ENCODE measurements at regions not wholly inside any gene's neighbourhood (a gene's known extent, or its start where the extent isn't known, plus 50 kb on each side); places are given as distances from the start of the nearest gene placed in this dataset.

- no peak overlapping the region for H2AFZ ChIP-seq (ENCODE audit: low read depth)
- no peaks in the 10 kb centered on the region for H3K36me3 ChIP-seq (ENCODE audit: insufficient read depth)
These were observed 565.7 kb downstream of the EFNB2 start for GRCh38 chr13:105969761-105970160.

GRCh38 chr13:105965910-105966309 is 569.6 kb downstream of the EFNB2 start:
- TF ChIP-seq CTCF (conservative IDR thresholded peaks at IDR 0.05; ENCODE audit: low read depth, low read length) = no peak
- Histone ChIP-seq H3K4me3 (IDR thresholded peaks at IDR 0.05; ENCODE audit: insufficient read depth, low read depth, low read length) (no peak overlapping the region), H3K36me3 (ENCODE audit: insufficient read depth) (no peaks in the 10 kb centered on the region), H3K27ac (no peak overlapping the region), H3K9ac (no peak overlapping the region), H2AFZ (ENCODE audit: low read depth) (no peak overlapping the region), H3K79me2 (ENCODE audit: insufficient read depth, low read depth) (no peaks in the 10 kb centered on the region), H3K4me1 (ENCODE audit: low read depth, poor library complexity, severe bottlenecking) (no peaks in the 10 kb centered on the region), H3K27me3 (ENCODE audit: insufficient read depth, low read depth) (no peaks in the 10 kb centered on the region), H3K4me2 (no peak overlapping the region), H4K20me1 (ENCODE audit: insufficient read depth) (no peaks in the 10 kb centered on the region)

More at GRCh38 chr13:105969761-105970160, 565.7 kb downstream of the EFNB2 start:
- Histone ChIP-seq H3K79me2 (ENCODE audit: insufficient read depth, low read depth) (no peaks in the 10 kb centered on the region), H3K4me2 (no peak overlapping the region), H3K9ac (no peak overlapping the region), H3K27me3 (ENCODE audit: insufficient read depth, low read depth) (no peaks in the 10 kb centered on the region), H3K4me3 (IDR thresholded peaks at IDR 0.05; ENCODE audit: insufficient read depth, low read depth, low read length) (no peak overlapping the region), H4K20me1 (ENCODE audit: insufficient read depth) (no peaks in the 10 kb centered on the region), H3K4me1 (ENCODE audit: low read depth, poor library complexity, severe bottlenecking) (no peaks in the 10 kb centered on the region), H3K27ac (no peak overlapping the region)
- no peak for TF ChIP-seq CTCF (conservative IDR thresholded peaks at IDR 0.05; ENCODE audit: low read depth, low read length)

- Histone ChIP-seq H2AFZ (ENCODE audit: low read depth) (no peak overlapping the region), H3K79me2 (ENCODE audit: insufficient read depth, low read depth) (no peaks in the 10 kb centered on the region), H4K20me1 (ENCODE audit: insufficient read depth) (no peaks in the 10 kb centered on the region), H3K27me3 (ENCODE audit: insufficient read depth, low read depth) (no peaks in the 10 kb centered on the region), H3K4me1 (ENCODE audit: low read depth, poor library complexity, severe bottlenecking) (no peaks in the 10 kb centered on the region), H3K4me2 (no peak overlapping the region), H3K4me3 (IDR thresholded peaks at IDR 0.05; ENCODE audit: insufficient read depth, low read depth, low read length) (no peak overlapping the region), H3K36me3 (ENCODE audit: insufficient read depth) (no peaks in the 10 kb centered on the region), H3K27ac (no peak overlapping the region), H3K9ac (no peak overlapping the region)
- no peak for TF ChIP-seq CTCF (conservative IDR thresholded peaks at IDR 0.05; ENCODE audit: low read depth, low read length)
These were observed 573.4 kb downstream of the EFNB2 start for GRCh38 chr13:105962080-105962479.

- H3K4me1 ChIP-seq (ENCODE audit: low read depth, poor library complexity, severe bottlenecking) = no peaks in the 10 kb centered on the region
- no peaks in the 10 kb centered on the region for H3K36me3 ChIP-seq (ENCODE audit: insufficient read depth)
- H4K20me1 ChIP-seq (ENCODE audit: insufficient read depth) = no peaks in the 10 kb centered on the region
- no peak overlapping the region for H3K9ac ChIP-seq
- no peak overlapping the region for H2AFZ ChIP-seq (ENCODE audit: low read depth)
- H3K27me3 ChIP-seq (ENCODE audit: insufficient read depth, low read depth) = no peaks in the 10 kb centered on the region
- H3K4me2 ChIP-seq = no peak overlapping the region
- no peak for TF ChIP-seq CTCF (conservative IDR thresholded peaks at IDR 0.05; ENCODE audit: low read depth, low read length)
- H3K27ac ChIP-seq = no peak overlapping the region
- H3K4me3 ChIP-seq (IDR thresholded peaks at IDR 0.05; ENCODE audit: insufficient read depth, low read depth, low read length) = no peak overlapping the region
- no peaks in the 10 kb centered on the region for H3K79me2 ChIP-seq (ENCODE audit: insufficient read depth, low read depth)
These were observed 574.0 kb downstream of the EFNB2 start for GRCh38 chr13:105961438-105961837.

Measured in KMS-11 (cell line).